TTC549 (cell line): ENCODE measurements at regions not wholly inside any gene's neighbourhood (a gene's known extent, or its start where the extent isn't known, plus 50 kb on each side); places are given as distances from the start of the nearest gene placed in this dataset.
"Not testable (repeated sequence)": the region's sequence is repeated elsewhere in the genome, so short reads cannot be mapped to it uniquely, and the experiment has no call there.

Experiments
- FAIRE-seq: peaks from 2 replicates; lab custom pipeline; 2012; peaks lifted over from hg19 to GRCh38; lab: Jason Lieb, UNC

- no peak for FAIRE-seq
Measured at GRCh38 chr4:138790706-138791340, 224.8 kb upstream of the NOCT start.

- no peak for FAIRE-seq
Measured at GRCh38 chr4:138789796-138790195, 225.8 kb upstream of the NOCT start.

- FAIRE-seq, result no peak
Measured at GRCh38 chr4:138788857-138789256, 226.7 kb upstream of the NOCT start.

GRCh38 chr4:138788267-138788790, 227.3 kb upstream of the NOCT start:
- no peak for FAIRE-seq

GRCh38 chr4:138779761-138780160, 235.8 kb upstream of the NOCT start:
- FAIRE-seq, result not testable (repeated sequence)

GRCh38 chr4:138775890-138776289, 239.7 kb upstream of the NOCT start:
- no peak for FAIRE-seq

GRCh38 chr4:138775489-138775888, 240.1 kb upstream of the NOCT start:
- FAIRE-seq, result no peak

GRCh38 chr4:138774940-138775339, 240.6 kb upstream of the NOCT start:
- no peak for FAIRE-seq

- FAIRE-seq, result not testable (repeated sequence)
Measured at GRCh38 chr4:138774125-138774524, 241.5 kb upstream of the NOCT start.

- no peak for FAIRE-seq
Measured at GRCh38 chr4:138773321-138773720, 242.3 kb upstream of the NOCT start.

GRCh38 chr4:138772366-138772765, 243.2 kb upstream of the NOCT start:
- FAIRE-seq, result no peak

- FAIRE-seq, result no peak
Measured at GRCh38 chr4:138770818-138771217, 244.8 kb upstream of the NOCT start.

- FAIRE-seq, result no peak
Measured at GRCh38 chr4:138766332-138766731, 249.2 kb upstream of the NOCT start.

- FAIRE-seq, result no peak
Measured at GRCh38 chr4:138765442-138765841, 250.1 kb upstream of the NOCT start.

- FAIRE-seq, result no peak
Measured at GRCh38 chr4:138761638-138762220, 253.9 kb upstream of the NOCT start.

GRCh38 chr4:138759554-138759902, 256.1 kb upstream of the NOCT start:
- FAIRE-seq, result no peak

GRCh38 chr4:138758876-138759553, 256.6 kb upstream of the NOCT start:
- no peak for FAIRE-seq

GRCh38 chr4:138758196-138758595, 257.4 kb upstream of the NOCT start:
- FAIRE-seq, result no peak

GRCh38 chr4:138757432-138757831, 258.1 kb upstream of the NOCT start:
- no peak for FAIRE-seq

GRCh38 chr4:138756519-138756918, 259.1 kb upstream of the NOCT start:
- FAIRE-seq, result no peak

- no peak for FAIRE-seq
Measured at GRCh38 chr4:138751309-138751708, 264.3 kb upstream of the NOCT start.

- FAIRE-seq, result no peak
Measured at GRCh38 chr4:138749303-138749702, 266.3 kb upstream of the NOCT start.

- FAIRE-seq, result no peak
Measured at GRCh38 chr4:138741766-138742377, 273.7 kb upstream of the NOCT start.
